ENCODE measurements at regions not wholly inside any gene's neighbourhood (a gene's known extent, or its start where the extent isn't known, plus 50 kb on each side); places are given as distances from the start of the nearest gene placed in this dataset.

DNA sequence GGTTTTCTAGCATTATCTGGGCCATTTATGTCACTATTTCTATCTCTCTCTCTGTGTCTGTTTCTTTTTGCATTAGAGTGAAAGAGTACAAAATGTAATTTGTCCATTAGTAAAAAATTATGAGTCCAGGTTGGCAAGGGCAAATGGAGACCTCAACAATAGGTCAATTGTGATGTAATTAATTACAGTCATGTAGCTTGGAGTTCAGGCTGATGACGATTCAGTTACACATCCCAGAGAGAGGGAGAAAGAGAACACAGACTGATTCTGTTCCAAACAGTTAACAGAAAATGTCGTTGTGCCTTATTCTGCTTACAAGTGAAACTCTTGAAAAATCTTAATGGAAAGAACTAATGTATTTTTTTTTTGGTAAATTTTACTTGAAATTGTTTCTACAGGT is 83.3 kb downstream of the ATXN7L3B start:
- TF ChIP-seq, protein P1, sequence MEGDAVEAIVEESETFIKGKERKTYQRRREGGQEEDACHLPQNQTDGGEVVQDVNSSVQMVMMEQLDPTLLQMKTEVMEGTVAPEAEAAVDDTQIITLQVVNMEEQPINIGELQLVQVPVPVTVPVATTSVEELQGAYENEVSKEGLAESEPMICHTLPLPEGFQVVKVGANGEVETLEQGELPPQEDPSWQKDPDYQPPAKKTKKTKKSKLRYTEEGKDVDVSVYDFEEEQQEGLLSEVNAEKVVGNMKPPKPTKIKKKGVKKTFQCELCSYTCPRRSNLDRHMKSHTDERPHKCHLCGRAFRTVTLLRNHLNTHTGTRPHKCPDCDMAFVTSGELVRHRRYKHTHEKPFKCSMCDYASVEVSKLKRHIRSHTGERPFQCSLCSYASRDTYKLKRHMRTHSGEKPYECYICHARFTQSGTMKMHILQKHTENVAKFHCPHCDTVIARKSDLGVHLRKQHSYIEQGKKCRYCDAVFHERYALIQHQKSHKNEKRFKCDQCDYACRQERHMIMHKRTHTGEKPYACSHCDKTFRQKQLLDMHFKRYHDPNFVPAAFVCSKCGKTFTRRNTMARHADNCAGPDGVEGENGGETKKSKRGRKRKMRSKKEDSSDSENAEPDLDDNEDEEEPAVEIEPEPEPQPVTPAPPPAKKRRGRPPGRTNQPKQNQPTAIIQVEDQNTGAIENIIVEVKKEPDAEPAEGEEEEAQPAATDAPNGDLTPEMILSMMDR (IDR thresholded peaks at IDR 0.05; ENCODE audit: unreplicated experiment): no peak
- no peak for DNase-seq (ENCODE audit: low spot score)
- no peaks in the 10 kb centered on the region for H3K36me3 Mint-ChIP-seq (ENCODE audit: low read depth, unreplicated experiment)
- H3K4me3 Mint-ChIP-seq (ENCODE audit: unreplicated experiment): no peak overlapping the region
- peaks cover 1% of the 10 kb centered on the region for H3K27me3 Mint-ChIP-seq (ENCODE audit: unreplicated experiment)
- no peak overlapping the region for H3K27ac Mint-ChIP-seq (ENCODE audit: unreplicated experiment)
- no peaks in the 10 kb centered on the region for H3K4me1 Mint-ChIP-seq (ENCODE audit: unreplicated experiment)
- no peaks in the 10 kb centered on the region for H3K9me3 Mint-ChIP-seq (ENCODE audit: unreplicated experiment)

DNA sequence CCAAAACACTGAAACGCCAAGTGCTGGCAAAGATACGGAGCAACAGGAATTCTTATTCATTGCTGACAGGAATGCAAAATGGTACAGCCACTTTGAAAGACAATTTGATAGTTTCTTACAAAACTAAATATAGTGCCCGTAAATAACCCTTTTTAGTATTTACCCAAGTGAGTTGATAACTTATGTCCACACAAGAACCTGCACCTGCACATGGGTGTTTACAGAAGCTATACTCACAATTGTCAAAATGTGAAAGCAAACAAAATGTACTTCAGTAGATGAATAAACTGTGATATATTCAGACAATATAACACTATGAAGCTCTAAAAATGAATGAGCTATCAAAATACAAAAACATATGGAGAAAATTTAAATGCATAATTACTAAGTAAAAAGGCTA is 86.6 kb downstream of the ATXN7L3B start:
- Mint-ChIP-seq H3K27ac (ENCODE audit: unreplicated experiment) (no peak overlapping the region), H3K9me3 (ENCODE audit: unreplicated experiment) (no peaks in the 10 kb centered on the region), H3K4me1 (ENCODE audit: unreplicated experiment) (no peaks in the 10 kb centered on the region), H3K36me3 (ENCODE audit: low read depth, unreplicated experiment) (no peaks in the 10 kb centered on the region), H3K4me3 (ENCODE audit: unreplicated experiment) (no peak overlapping the region), H3K27me3 (ENCODE audit: unreplicated experiment) (peaks cover 1% of the 10 kb centered on the region)
- no peak for DNase-seq (ENCODE audit: low spot score)
- TF ChIP-seq, protein P1 (IDR thresholded peaks at IDR 0.05; ENCODE audit: unreplicated experiment): no peak

DNA sequence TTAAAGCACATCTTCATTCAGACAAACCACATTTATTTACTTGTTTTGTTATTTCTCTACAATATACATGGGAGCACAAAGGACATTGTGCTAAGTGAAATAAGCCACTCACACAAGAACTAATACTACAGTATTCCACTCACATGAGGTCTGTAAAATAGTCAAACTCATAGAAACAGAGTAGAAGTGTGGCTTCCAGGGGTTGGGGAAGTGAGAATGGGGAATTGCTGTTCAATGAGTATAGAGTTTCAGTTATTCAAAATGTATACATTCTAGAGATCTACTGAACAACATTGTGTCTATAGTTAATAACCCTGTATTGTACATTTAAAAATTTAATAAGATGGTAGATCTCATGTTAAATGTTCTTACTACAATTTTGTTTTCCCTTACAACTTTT is 88.8 kb downstream of the ATXN7L3B start:
- DNase-seq (ENCODE audit: low spot score): no peak
- H3K27ac Mint-ChIP-seq (ENCODE audit: unreplicated experiment): no peak overlapping the region
- no peaks in the 10 kb centered on the region for H3K4me1 Mint-ChIP-seq (ENCODE audit: unreplicated experiment)
- H3K36me3 Mint-ChIP-seq (ENCODE audit: low read depth, unreplicated experiment): no peaks in the 10 kb centered on the region
- no peaks in the 10 kb centered on the region for H3K9me3 Mint-ChIP-seq (ENCODE audit: unreplicated experiment)
- peaks cover 1% of the 10 kb centered on the region for H3K27me3 Mint-ChIP-seq (ENCODE audit: unreplicated experiment)
- H3K4me3 Mint-ChIP-seq (ENCODE audit: unreplicated experiment): no peak overlapping the region
- TF ChIP-seq, protein P1 (IDR thresholded peaks at IDR 0.05; ENCODE audit: unreplicated experiment): no peak

DNA sequence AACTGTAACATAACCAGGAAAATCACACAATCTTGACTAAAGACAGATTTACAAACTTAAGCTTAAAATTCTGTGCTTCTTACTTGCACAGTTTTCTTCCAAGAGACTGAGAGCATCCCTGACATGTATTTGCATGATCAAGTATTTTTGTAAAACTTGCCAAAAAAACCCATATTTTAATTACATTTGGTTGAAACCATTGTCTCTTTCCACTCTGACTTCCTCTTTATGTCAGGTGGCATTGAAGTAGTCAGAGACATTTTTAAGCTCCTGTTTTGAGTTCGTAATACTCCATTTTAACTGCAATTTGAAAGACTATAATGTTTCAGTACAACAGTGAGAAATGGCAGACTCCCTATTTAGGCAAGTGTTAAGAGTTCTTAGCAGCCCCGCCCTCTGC is 103.6 kb downstream of the ATXN7L3B start:
- H3K27me3 Mint-ChIP-seq (ENCODE audit: unreplicated experiment): no peaks in the 10 kb centered on the region
- no peaks in the 10 kb centered on the region for H3K9me3 Mint-ChIP-seq (ENCODE audit: unreplicated experiment)
- TF ChIP-seq, protein P1 (IDR thresholded peaks at IDR 0.05; ENCODE audit: unreplicated experiment): no peak
- no peaks in the 10 kb centered on the region for H3K4me1 Mint-ChIP-seq (ENCODE audit: unreplicated experiment)
- no peak for DNase-seq (ENCODE audit: low spot score)
- H3K36me3 Mint-ChIP-seq (ENCODE audit: low read depth, unreplicated experiment): no peaks in the 10 kb centered on the region
- H3K27ac Mint-ChIP-seq (ENCODE audit: unreplicated experiment): no peak overlapping the region
- no peak overlapping the region for H3K4me3 Mint-ChIP-seq (ENCODE audit: unreplicated experiment)

DNA sequence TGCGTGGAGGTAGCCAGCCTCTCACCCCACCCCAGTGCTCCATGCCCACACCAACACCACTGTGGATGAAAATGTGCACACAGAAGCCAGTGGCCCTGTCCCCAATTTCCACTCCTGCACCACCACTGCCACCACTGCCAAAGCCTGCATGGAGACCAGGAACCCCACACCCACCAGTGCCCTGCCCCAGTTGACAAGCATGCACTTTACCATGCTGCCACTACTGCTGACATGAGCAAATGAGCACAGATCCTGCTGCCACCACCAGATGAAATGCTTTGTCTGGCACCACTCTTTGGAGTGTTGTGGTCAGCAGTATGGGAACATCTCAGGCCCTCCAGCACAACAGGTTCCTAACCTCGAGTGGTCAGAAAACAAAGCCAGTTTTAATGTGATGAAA is 104.1 kb downstream of the ATXN7L3B start:
- no peaks in the 10 kb centered on the region for H3K27me3 Mint-ChIP-seq (ENCODE audit: unreplicated experiment)

More for the DNA sequence above, 104.1 kb downstream of the ATXN7L3B start:
- Mint-ChIP-seq H3K4me3 (ENCODE audit: unreplicated experiment) (no peak overlapping the region), H3K36me3 (ENCODE audit: low read depth, unreplicated experiment) (no peaks in the 10 kb centered on the region), H3K4me1 (ENCODE audit: unreplicated experiment) (no peaks in the 10 kb centered on the region), H3K27ac (ENCODE audit: unreplicated experiment) (no peak overlapping the region), H3K9me3 (ENCODE audit: unreplicated experiment) (no peaks in the 10 kb centered on the region)
- DNase-seq (ENCODE audit: low spot score): no peak
- TF ChIP-seq, protein P1 (IDR thresholded peaks at IDR 0.05; ENCODE audit: unreplicated experiment): no peak
